GM06990 (cell line): ENCODE measurements at regions not wholly inside any gene's neighbourhood (a gene's known extent, or its start where the extent isn't known, plus 50 kb on each side); places are given as distances from the start of the nearest gene placed in this dataset.
"Not testable (repeated sequence)": the region's sequence is repeated elsewhere in the genome, so short reads cannot be mapped to it uniquely, and the experiment has no call there.

Experiments
- DNase-seq: peaks from one replicate; pipeline ENCODE4 v3.0.0-alpha.2; 2011; ENCODE audit not compliant: insufficient read length; ENCODE audit errors: extremely low read depth
- H3K27me3 ChIP-seq: replicated peaks from 2 replicates; pipeline ENCODE4 v1.6.0; 2011; ENCODE audit warnings: low read length; ENCODE audit not compliant: control insufficient read depth, insufficient read depth
- H3K36me3 ChIP-seq: 2 replicates; pipeline ENCODE4 v1.5.1; 2011; ENCODE audit warnings: low read length; ENCODE audit not compliant: control insufficient read depth, insufficient read depth
- H3K4me3 ChIP-seq: replicated peaks from 2 replicates; pipeline ENCODE4 v1.5.1; 2011; ENCODE audit warnings: low read depth, mild to moderate bottlenecking, control low read depth, low read length
- TF ChIP-seq, protein P1 (sequence below): IDR thresholded peaks from 2 replicates; pipeline ENCODE4 v1.5.1; 2011; ENCODE audit warnings: low read length, control low read depth, mild to moderate bottlenecking, inconsistent platforms; ENCODE audit not compliant: insufficient read depth, poor library complexity, severe bottlenecking

DNA sequence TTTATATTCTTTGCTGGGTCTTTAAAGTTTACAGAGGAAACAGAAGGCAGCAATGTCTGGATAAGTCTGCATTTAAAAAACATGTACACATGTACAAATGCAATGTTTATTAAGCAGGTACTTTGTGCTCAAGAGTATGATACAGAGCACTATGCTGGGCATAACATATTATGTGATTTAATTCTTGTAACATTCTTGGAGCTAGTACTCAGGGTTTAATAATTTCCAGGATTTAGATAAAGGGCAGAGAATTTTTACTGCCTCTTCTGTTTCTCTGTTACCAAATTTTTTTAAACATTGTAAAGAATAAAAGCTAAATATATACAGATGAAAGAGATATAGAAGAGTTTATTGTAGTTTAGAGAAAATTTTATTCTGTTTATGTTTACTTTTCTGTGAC is 152.7 kb downstream of the ZNF737 start:
- no peaks in the 10 kb centered on the region for H3K36me3 ChIP-seq
- H3K4me3 ChIP-seq, result no peak overlapping the region
- TF ChIP-seq, protein P1, sequence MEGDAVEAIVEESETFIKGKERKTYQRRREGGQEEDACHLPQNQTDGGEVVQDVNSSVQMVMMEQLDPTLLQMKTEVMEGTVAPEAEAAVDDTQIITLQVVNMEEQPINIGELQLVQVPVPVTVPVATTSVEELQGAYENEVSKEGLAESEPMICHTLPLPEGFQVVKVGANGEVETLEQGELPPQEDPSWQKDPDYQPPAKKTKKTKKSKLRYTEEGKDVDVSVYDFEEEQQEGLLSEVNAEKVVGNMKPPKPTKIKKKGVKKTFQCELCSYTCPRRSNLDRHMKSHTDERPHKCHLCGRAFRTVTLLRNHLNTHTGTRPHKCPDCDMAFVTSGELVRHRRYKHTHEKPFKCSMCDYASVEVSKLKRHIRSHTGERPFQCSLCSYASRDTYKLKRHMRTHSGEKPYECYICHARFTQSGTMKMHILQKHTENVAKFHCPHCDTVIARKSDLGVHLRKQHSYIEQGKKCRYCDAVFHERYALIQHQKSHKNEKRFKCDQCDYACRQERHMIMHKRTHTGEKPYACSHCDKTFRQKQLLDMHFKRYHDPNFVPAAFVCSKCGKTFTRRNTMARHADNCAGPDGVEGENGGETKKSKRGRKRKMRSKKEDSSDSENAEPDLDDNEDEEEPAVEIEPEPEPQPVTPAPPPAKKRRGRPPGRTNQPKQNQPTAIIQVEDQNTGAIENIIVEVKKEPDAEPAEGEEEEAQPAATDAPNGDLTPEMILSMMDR, result no peak
- no peak for DNase-seq
- H3K27me3 ChIP-seq, result no peaks in the 10 kb centered on the region

DNA sequence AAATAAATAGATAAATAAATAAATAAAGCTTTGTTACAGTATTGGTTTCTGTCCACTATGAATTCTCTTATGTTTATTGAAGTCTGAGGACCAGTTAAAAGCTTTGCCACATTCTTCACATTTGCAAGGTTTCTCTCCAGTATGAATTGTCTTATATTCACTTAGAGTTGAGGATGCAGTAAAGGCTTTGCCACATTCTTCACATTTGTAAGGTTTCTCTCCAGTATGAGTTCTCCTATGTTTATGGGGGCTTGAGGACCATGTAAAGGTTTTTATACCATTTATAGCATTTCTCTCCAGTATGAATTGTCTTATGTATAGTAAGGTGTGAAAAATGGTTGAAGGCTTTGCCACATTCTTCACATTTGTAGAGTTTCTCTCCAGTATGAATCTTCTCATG is 168.3 kb downstream of the ZNF737 start:
- no peak for DNase-seq
- Histone ChIP-seq H3K4me3 (no peak overlapping the region), H3K27me3 (no peaks in the 10 kb centered on the region), H3K36me3 (no peaks in the 10 kb centered on the region)
- TF ChIP-seq, protein P1, result no peak

DNA sequence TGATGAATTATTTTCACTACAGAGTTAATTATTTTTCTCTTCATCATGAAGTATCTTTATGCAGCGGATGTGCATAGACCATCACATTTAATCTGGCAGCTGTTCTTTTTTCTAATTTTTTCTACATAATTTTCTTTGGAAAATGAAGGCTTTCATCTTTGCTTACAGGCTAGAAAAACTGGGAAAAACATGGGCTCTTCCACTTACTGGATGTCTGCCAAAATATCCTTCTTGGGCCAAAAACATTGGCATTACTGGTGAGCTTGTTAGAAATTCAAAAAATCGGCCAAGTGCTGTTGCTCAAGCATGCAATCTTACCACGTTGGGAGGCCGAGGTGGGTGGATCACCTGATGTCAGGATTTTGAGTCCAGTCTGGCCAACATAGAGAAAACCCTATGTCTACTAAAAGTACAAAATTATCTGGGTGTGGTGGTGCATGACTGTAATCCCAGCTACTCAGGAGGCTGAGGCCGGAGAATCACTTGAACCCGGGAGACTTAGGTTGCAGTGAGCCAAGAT is 176.8 kb downstream of the ZNF737 start:
- no peaks in the 10 kb centered on the region for H3K36me3 ChIP-seq
- TF ChIP-seq, protein P1, result no peak
- H3K4me3 ChIP-seq, result no peak overlapping the region
- DNase-seq, result no peak
- H3K27me3 ChIP-seq, result no peaks in the 10 kb centered on the region

DNA sequence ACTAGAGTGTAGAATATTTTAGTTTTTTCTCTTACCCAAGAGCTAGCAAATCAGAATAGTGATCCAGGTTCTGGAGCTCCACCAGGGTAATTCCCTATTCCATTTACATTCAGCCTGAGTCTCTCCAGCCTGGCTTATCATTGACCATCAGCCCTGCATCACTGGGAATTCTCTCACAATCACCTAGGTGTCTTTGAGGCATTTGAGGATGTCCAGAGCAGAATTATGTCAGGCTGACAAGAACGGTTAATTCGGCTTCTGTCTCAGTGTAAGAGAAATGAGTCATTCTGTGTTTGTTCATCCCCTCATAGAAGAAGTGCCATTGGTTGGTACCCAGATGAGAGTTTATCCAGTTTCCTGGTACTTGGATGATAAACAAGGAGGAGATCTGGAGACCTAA is 180.5 kb downstream of the ZNF737 start:
- Histone ChIP-seq H3K4me3 (no peak overlapping the region), H3K36me3 (no peaks in the 10 kb centered on the region), H3K27me3 (no peaks in the 10 kb centered on the region)
- no peak for DNase-seq
- TF ChIP-seq, protein P1, result no peak

DNA sequence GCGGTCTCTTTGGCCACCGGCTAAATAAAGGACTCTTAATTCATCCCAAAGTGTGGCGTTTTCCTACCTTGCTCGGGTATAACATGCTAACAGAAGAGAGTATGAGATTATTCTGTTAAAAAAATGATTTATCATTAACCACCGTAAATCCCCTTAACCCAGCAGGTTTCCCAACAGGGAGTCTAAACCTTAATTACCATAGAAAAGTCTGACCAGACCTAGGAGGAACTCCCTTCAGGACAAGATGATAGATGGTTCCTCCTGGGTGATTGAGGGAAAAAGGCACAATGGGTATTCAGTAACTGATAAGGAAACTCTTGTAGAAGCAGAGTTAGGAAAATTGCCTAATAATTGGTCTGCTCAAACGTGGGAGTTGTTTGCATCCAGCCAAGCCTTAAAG is 193.7 kb downstream of the ZNF737 start:
- Histone ChIP-seq H3K27me3 (no peaks in the 10 kb centered on the region), H3K4me3 (no peak overlapping the region), H3K36me3 (no peaks in the 10 kb centered on the region)
- no peak for DNase-seq
- TF ChIP-seq, protein P1, result no peak

DNA sequence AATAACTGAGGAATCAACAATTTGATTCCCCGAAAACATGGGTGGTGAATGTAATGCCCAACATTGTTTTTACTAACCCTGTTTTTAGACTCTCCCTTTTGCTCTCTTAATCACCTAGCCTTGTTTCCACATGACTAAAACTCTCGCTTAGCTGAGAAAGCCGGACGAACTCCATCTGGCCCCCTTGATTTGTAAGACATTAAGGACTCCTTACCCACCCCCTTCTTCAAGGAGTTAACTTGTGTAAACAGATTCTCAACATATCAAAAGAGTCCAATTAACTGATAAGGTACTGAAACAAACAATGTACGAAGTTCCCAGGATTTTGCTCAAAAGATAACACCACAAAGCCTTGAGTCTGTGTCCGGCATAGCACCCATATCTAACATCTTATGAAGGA is 194.3 kb downstream of the ZNF737 start:
- not testable (repeated sequence) for H3K4me3 ChIP-seq, H3K27me3 ChIP-seq, DNase-seq, H3K36me3 ChIP-seq
